GM12891 (cell line): ENCODE measurements at regions not wholly inside any gene's neighbourhood (a gene's known extent, or its start where the extent isn't known, plus 50 kb on each side); places are given as distances from the start of the nearest gene placed in this dataset.

Source experiments
- PAX5 ChIP-seq: IDR thresholded peaks from 2 replicates; pipeline ENCODE4 v1.6.1; 2011; ENCODE audit warnings: low read length, moderate library complexity, mild to moderate bottlenecking; ENCODE audit not compliant: insufficient read depth, severe bottlenecking
- POLR2A ChIP-seq: IDR thresholded peaks from 2 replicates; pipeline ENCODE4 v1.6.1; 2011; ENCODE audit warnings: low read depth, low read length, control low read depth
- POLR2AphosphoS5 ChIP-seq: IDR thresholded peaks from 2 replicates; pipeline ENCODE4 v1.6.1; 2011; ENCODE audit warnings: low read depth, low read length, control low read depth
- POU2F2 ChIP-seq: IDR thresholded peaks from 2 replicates; pipeline ENCODE4 v1.6.1; 2011; ENCODE audit warnings: low read depth, mild to moderate bottlenecking, control low read depth, low read length, moderate library complexity
- SPI1 ChIP-seq: IDR thresholded peaks from 2 replicates; pipeline ENCODE4 v1.6.1; 2011; ENCODE audit warnings: low read depth, low read length, control low read depth
- TAF1 ChIP-seq: IDR thresholded peaks from 2 replicates; pipeline ENCODE4 v1.6.1; 2011; ENCODE audit warnings: low read depth, low read length, control low read depth

DNA sequence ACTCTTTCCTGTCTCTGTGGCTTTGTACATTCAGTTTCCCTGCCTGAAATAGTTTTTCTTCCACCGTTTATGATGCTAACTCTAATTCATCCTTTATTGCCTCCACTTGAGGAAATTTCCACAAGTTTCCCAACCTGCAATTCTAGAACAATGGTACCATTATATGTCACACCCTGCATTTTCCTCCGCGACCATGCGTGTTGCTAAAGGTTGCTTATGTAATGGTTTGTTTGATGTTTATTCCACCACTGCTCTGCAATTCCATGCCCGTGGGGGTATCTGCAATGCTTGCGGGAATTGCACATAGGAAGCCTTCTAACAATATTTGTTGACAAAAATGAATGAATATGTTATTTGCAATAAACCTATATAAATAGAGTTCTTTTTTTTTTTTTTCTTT lies 69.5 kb upstream of the ST8SIA6 start:
- TF ChIP-seq POLR2A (no peak), SPI1 (no peak), POLR2AphosphoS5 (no peak), TAF1 (no peak), PAX5 (no peak), POU2F2 (no peak)
